BLaER1 treated with 17β-estradiol and CSF1 and Interleukin-3, amounts not matched to agents 10 nM and 100 nM (cell line): ENCODE measurements at regions not wholly inside any gene's neighbourhood (a gene's known extent, or its start where the extent isn't known, plus 50 kb on each side); places are given as distances from the start of the nearest gene placed in this dataset.
"Not testable (repeated sequence)": the region's sequence is repeated elsewhere in the genome, so short reads cannot be mapped to it uniquely, and the experiment has no call there.

Experiments used
- H3K27ac ChIP-seq, 11 experiments: shearing (Covaris generic); formaldehyde crosslinking; 2 replicates each; pipeline ENCODE4 v1.8.1; 2022
- H3K27me3 ChIP-seq, 11 experiments: shearing (Covaris generic); formaldehyde crosslinking; 2 replicates each; pipeline ENCODE4 v1.8.1; 2022
- H3K36me3 ChIP-seq, 11 experiments: shearing (Covaris generic); formaldehyde crosslinking; 2 replicates each; pipeline ENCODE4 v1.8.1; 2022
- H3K4me1 ChIP-seq, 10 experiments: shearing (Covaris generic); formaldehyde crosslinking; 2 replicates each; pipeline ENCODE4 v1.8.1; 2022
- H3K4me2 ChIP-seq, 11 experiments: shearing (Covaris generic); formaldehyde crosslinking; 2 replicates each; pipeline ENCODE4 v1.8.1; 2022
- H3K4me3 ChIP-seq, 10 experiments: shearing (Covaris generic); formaldehyde crosslinking; 2 replicates each; pipeline ENCODE4 v1.8.1; 2022
- H3K9ac ChIP-seq, 11 experiments: shearing (Covaris generic); formaldehyde crosslinking; 2 replicates each; pipeline ENCODE4 v1.8.1; 2022
- H3K9me3 ChIP-seq, 11 experiments: shearing (Covaris generic); formaldehyde crosslinking; replicated peaks in 1 of 11; 2 replicates each; pipeline ENCODE4 v1.8.1; 2022
- H4K20me1 ChIP-seq, 11 experiments: shearing (Covaris generic); formaldehyde crosslinking; 2 replicates each; pipeline ENCODE4 v1.8.1; 2022
- Cebpa-rat ChIP-seq, 11 experiments: shearing (Covaris generic); IDR thresholded peaks; 2 replicates each; pipeline ENCODE4 v1.8.1; 2022

GRCh38 chr6:144947398-144947976, 662.4 kb downstream of the UTRN start:
- TF ChIP-seq Cebpa-rat (IDR thresholded peaks at IDR 0.05), result no peak
- Histone ChIP-seq H3K9me3 (peaks cover 0 to 12% (median 0%) of the 10 kb centered on the region in 11 experiments; a peak in 3 of 22 replicates), H3K27me3 (no peaks in the 10 kb centered on the region), H3K27ac (no peak overlapping the region), H4K20me1 (no peaks in the 10 kb centered on the region), H3K4me3 (no peak overlapping the region), H3K36me3 (no peaks in the 10 kb centered on the region), H3K9ac (no peak overlapping the region), H3K4me1 (no peaks in the 10 kb centered on the region), H3K4me2 (no peak overlapping the region)

DNA sequence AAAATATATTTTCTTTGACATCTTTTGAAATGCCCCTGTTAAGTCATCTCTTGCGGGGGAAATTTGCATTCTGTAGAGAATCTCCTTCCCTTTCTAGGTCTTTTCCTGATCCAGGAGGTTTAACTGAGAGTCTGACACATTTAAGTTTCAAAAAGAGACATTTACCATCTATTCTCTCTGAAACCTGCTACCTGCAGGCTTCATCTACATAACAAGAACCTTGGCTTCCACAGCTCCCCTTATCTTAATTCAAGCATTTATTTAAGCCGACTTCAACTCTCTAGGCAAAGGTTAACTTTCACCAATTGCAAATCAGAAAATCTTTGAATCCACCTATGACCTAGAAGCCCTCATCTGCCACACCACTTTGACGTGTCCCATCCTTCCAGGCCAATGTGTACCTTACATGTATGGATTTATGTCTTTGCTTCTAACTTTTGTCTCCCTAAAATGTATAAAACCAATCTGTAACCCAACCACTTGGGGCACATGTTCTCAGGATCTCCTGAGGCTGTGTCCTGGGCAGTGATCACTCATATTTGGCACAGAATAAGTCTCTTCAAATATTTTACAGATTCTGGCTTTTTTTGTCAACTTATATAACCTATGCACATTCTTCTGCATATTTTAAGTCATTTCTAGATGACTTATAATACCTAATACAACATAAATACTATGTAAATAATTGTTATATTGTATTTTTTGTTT, 666.7 kb downstream of the UTRN start:
- no peaks in the 10 kb centered on the region for H3K4me1 ChIP-seq
- H3K4me2 ChIP-seq, result no peak overlapping the region
- H3K9me3 ChIP-seq, result no peaks in the 10 kb centered on the region
- no peaks in the 10 kb centered on the region for H4K20me1 ChIP-seq
- no peak overlapping the region for H3K4me3 ChIP-seq
- no peak for TF ChIP-seq Cebpa-rat (IDR thresholded peaks at IDR 0.05)
- no peaks in the 10 kb centered on the region for H3K27me3 ChIP-seq
- H3K27ac ChIP-seq, result no peak overlapping the region
- no peaks in the 10 kb centered on the region for H3K36me3 ChIP-seq
- no peak overlapping the region for H3K9ac ChIP-seq

DNA sequence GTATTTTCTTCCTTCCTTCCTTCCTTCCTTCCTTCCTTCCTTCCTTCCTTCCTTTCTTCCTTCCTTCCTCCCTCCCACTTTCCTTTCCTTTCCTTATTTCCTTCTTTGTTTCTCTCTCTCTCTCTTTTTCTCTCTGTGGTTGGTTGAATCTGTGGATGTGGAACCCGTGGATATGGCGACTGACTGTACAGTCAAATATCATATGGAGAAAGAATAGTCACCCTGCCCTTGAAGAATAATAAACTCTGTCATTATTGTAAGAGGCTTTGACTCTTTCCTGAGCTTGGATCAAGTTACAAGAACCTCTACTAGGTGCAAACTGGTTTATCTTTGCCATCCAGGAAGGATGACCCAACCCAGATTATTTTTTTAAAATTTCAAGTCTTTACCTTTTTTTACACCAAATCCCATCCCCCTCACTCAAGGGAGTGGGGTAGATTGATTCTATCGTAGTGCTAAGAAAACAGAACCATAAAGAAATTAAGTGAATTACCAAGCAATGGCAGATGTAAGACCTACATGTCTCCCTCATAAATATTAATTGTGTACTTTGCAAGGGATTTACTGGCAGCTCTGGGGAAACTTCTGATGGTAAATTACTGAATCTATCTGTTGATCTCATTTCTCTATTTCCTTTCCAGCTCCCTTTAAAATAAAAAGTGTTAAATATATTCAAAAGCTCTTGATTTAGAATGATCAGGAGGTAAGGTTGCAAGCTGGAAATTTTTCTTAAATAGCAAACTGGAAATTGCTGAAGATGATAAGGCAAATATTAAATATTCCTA, 667.5 kb downstream of the UTRN start:
- H3K27ac ChIP-seq, result no peak overlapping the region
- no peaks in the 10 kb centered on the region for H3K4me1 ChIP-seq
- no peaks in the 10 kb centered on the region for H3K9me3 ChIP-seq
- no peak overlapping the region for H3K4me2 ChIP-seq
- no peak overlapping the region for H3K4me3 ChIP-seq
- no peak overlapping the region for H3K9ac ChIP-seq
- no peaks in the 10 kb centered on the region for H3K27me3 ChIP-seq
- H4K20me1 ChIP-seq, result no peaks in the 10 kb centered on the region
- TF ChIP-seq Cebpa-rat (IDR thresholded peaks at IDR 0.05), result no peak
- no peaks in the 10 kb centered on the region for H3K36me3 ChIP-seq

DNA sequence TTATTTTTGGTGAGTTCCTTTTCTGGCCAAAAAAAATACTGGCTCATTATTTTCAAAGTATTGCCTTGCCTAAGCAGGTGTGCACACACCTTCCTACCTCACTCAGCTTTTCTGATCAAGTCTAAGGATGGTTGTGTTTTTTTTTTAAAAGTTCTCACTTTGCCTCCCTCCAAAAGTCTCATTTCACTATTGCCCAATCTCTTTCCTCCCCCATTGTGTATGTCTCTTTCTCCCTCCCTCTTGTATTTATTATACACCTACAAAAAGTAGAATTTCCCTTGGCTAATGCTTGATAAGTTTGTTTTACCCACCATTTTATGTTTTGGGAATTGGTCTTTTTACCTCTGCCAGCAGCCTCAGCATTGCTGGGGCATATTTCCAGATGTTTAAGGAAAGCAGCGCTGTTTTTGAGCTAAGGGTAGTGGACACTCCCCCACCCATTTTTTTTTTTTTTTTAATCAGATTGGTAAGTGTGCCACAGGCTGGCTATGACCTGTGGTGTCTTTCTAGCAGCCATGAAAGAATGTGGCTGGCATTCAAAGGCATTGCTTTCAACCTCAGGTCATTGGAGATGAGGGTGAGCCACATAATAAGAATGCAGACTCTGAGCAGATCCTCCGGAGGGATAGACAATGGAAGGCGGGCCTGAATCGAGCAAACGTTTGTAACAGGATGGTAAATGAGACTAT, 668.6 kb downstream of the UTRN start:
- H4K20me1 ChIP-seq, result no peaks in the 10 kb centered on the region
- no peak overlapping the region for H3K27ac ChIP-seq
- H3K4me3 ChIP-seq, result no peak overlapping the region
- H3K36me3 ChIP-seq, result no peaks in the 10 kb centered on the region
- TF ChIP-seq Cebpa-rat (IDR thresholded peaks at IDR 0.05), result no peak
- no peaks in the 10 kb centered on the region for H3K4me1 ChIP-seq
- H3K9me3 ChIP-seq, result no peaks in the 10 kb centered on the region
- H3K4me2 ChIP-seq, result no peak overlapping the region
- H3K9ac ChIP-seq, result no peak overlapping the region
- no peaks in the 10 kb centered on the region for H3K27me3 ChIP-seq

- Histone ChIP-seq H3K4me2 (no peak overlapping the region), H3K27me3 (no peaks in the 10 kb centered on the region), H4K20me1 (no peaks in the 10 kb centered on the region), H3K4me3 (no peak overlapping the region), H3K9ac (no peak overlapping the region), H3K9me3 (no peaks in the 10 kb centered on the region), H3K4me1 (no peaks in the 10 kb centered on the region), H3K36me3 (no peaks in the 10 kb centered on the region), H3K27ac (no peak overlapping the region)
- no peak for TF ChIP-seq Cebpa-rat (IDR thresholded peaks at IDR 0.05)
Observed at GRCh38 chr6:144954241-144954556, 669.1 kb downstream of the UTRN start.

DNA sequence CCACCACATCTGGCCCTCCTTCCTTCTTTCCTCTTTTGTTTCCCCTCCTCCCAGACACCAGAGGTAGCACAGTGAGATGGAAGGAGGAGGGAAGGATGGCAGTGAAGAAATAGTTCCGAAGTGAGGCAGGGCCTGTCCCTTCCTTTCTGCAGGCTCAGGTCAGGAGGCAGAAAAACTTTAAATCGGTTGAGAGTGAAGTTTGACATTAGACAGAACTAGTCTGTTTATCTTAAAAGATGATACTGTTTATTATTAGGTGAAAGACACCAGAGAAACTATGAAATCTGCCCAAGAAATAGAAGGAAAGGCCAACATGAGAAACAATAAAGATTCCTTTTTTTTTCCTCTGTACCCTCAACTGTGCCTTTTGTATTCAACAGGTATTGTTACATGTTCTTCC, 670.3 kb downstream of the UTRN start:
- Histone ChIP-seq H3K27me3 (no peaks in the 10 kb centered on the region), H3K4me2 (no peak overlapping the region), H3K4me3 (no peak overlapping the region), H3K9ac (no peak overlapping the region), H3K27ac (no peak overlapping the region), H4K20me1 (no peaks in the 10 kb centered on the region), H3K9me3 (no peaks in the 10 kb centered on the region), H3K36me3 (no peaks in the 10 kb centered on the region), H3K4me1 (no peaks in the 10 kb centered on the region)
- TF ChIP-seq Cebpa-rat (IDR thresholded peaks at IDR 0.05), result no peak

DNA sequence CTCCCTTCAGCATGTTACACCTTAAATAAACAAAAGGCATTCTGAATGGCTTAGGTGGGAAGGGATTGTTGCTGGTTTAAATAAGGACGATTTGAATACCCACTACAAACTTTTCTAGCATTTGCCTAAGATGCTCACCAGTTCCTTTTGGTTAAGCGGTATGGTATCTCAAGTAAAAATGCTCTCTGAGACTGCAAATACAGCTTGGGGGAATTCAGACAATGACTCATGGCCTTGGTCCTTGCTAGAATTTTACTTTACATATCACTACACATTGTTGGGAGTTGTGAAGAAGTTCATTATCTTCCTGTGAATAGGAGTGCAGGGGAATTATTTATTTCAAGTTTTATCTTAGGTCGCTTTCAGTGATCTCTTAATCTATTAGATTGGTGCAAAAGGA, 670.7 kb downstream of the UTRN start:
- H3K27me3 ChIP-seq, result no peaks in the 10 kb centered on the region
- no peaks in the 10 kb centered on the region for H3K9me3 ChIP-seq
- TF ChIP-seq Cebpa-rat (IDR thresholded peaks at IDR 0.05), result no peak
- no peaks in the 10 kb centered on the region for H4K20me1 ChIP-seq
- no peak overlapping the region for H3K27ac ChIP-seq
- H3K36me3 ChIP-seq, result no peaks in the 10 kb centered on the region
- no peak overlapping the region for H3K9ac ChIP-seq
- H3K4me1 ChIP-seq, result no peaks in the 10 kb centered on the region
- no peak overlapping the region for H3K4me3 ChIP-seq
- H3K4me2 ChIP-seq, result no peak overlapping the region

DNA sequence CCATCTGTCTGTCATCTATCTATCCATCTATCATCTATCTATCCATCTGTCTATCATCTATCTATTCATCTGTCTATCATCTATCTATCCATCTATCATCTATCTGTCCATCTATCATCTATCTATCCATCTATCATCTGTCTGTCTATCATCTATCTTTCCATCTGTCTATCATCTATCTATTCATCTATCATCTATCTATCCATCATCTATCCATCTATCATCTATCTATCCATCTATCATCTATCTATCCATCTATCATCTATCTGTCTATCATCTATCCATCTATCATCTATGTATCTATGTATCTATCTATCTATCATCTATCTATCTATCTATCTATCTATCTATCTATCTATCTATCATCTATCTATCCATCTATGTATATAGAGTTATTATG, 671.6 kb downstream of the UTRN start:
- not testable (repeated sequence) for H3K9me3 ChIP-seq, H4K20me1 ChIP-seq, H3K9ac ChIP-seq, H3K27ac ChIP-seq, H3K4me3 ChIP-seq, H3K4me1 ChIP-seq, H3K27me3 ChIP-seq, H3K4me2 ChIP-seq, H3K36me3 ChIP-seq

DNA sequence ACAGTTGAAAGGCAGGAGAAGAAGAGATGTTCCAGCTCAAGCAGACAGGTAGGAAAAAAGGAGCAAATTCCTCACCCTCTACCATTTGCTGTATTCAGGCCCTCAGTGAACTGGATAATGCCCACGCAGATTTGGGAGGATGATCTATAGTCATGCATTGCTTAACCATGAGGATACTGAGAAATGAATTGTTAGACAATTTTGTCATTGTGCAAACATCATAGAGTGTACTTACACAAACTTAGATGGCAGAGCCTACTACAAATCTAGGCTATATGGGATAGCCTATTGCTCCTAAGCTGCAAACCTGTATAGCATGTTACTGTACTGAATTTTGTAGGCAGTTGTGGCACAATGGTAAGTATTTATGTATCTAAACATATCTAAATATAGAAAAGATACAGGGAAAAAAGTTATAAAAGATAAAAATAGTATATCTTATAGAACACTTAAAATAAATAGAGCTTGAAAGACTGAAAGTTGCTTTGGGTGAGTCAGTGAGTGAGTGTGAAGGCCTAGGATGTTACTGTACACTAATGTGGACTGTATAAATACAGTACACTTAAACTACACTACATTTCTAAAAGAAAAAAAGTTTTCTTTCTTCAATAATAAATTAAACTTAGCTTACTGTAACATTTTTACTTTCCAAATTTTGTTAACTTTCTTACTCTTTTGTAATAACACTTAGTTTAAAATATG, 672.3 kb downstream of the UTRN start:
- Histone ChIP-seq H3K4me1 (no peaks in the 10 kb centered on the region), H3K9me3 (no peaks in the 10 kb centered on the region), H3K27me3 (no peaks in the 10 kb centered on the region), H3K4me3 (no peak overlapping the region), H3K4me2 (no peak overlapping the region), H3K9ac (no peak overlapping the region), H4K20me1 (no peaks in the 10 kb centered on the region), H3K27ac (no peak overlapping the region), H3K36me3 (no peaks in the 10 kb centered on the region)
- no peak for TF ChIP-seq Cebpa-rat (IDR thresholded peaks at IDR 0.05)
